ENCODE measurements at regions not wholly inside any gene's neighbourhood (a gene's known extent, or its start where the extent isn't known, plus 50 kb on each side); places are given as distances from the start of the nearest gene placed in this dataset.

GRCh38 chr3:147799601-147800000, 390.4 kb downstream of the ZIC1 start:
- TF ChIP-seq CTCF (IDR thresholded peaks at IDR 0.05 in 4 of 5, conservative IDR thresholded peaks at IDR 0.05 in 1 of 5) (no peak), POLR2A (IDR thresholded peaks at IDR 0.05) (no peak)
